Muscle of leg (tissue), 3 donors: ENCODE measurements at regions not wholly inside any gene's neighbourhood (a gene's known extent, or its start where the extent isn't known, plus 50 kb on each side); places are given as distances from the start of the nearest gene placed in this dataset.

Experiments used
- DNase-seq: peaks from one replicate; pipeline ENCODE4 v3.0.0; 2013
- H3K27ac ChIP-seq: one replicate; pipeline ENCODE4 v1.5.1; 2013; ENCODE audit warnings: mild to moderate bottlenecking, low read length, control low read depth
- H3K27me3 ChIP-seq: one replicate; pipeline ENCODE4 v1.6.1; 2013; ENCODE audit warnings: low read length; ENCODE audit not compliant: control insufficient read depth, insufficient read depth
- H3K36me3 ChIP-seq: one replicate; pipeline ENCODE4 v1.6.1; 2013; ENCODE audit warnings: low read length; ENCODE audit not compliant: control insufficient read depth, insufficient read depth
- H3K4me1 ChIP-seq: one replicate; pipeline ENCODE4 v1.6.1; 2013; ENCODE audit warnings: low read length; ENCODE audit not compliant: control insufficient read depth, insufficient read depth
- H3K4me3 ChIP-seq: one replicate; pipeline ENCODE4 v1.5.1; 2013; ENCODE audit warnings: low read length, control low read depth
- H3K9me3 ChIP-seq: replicated peaks from 2 replicates; pipeline ENCODE4 v1.6.1; 2013; ENCODE audit warnings: low read depth, low read length; ENCODE audit not compliant: control insufficient read depth
- WGBS: methylation state at CpG from one replicate; pipeline ENCODE4 v1.1.5; 2013; ENCODE audit warnings: missing lambda C conversion rate; ENCODE audit not compliant: insufficient coverage; 5-methylcytosine and 5-hydroxymethylcytosine counted together

DNA sequence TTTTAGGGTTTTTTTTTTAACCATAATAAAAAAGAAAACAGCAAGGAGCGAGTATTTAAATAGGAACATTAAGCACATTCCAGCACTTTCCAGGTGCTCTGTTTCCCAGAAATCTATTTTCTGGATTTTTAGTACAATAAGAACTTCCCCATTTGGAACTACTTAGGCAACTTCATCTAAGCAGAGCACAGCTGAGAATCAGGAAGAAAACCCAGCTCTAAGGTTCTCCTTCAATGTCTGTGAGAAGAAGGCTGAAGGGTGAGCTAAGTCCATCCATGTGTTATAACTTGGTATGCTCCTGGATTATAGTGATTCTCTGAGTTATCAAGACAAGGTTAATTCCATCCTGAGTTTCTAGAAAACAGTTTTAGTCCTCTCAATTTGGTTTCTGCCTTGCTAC lies 181.9 kb downstream of the CYP26A1 start:
- no peak for DNase-seq
- WGBS, result no CpG with 5 or more reads among the region's 1 CpG
- Histone ChIP-seq H3K9me3 (no peaks in the 10 kb centered on the region), H3K27me3 (no peaks in the 10 kb centered on the region), H3K36me3 (no peaks in the 10 kb centered on the region), H3K4me1 (peaks cover 5% of the 10 kb centered on the region), H3K27ac (no peak overlapping the region), H3K4me3 (no peak overlapping the region)
